HL-60 (cell line): ENCODE measurements at regions not wholly inside any gene's neighbourhood (a gene's known extent, or its start where the extent isn't known, plus 50 kb on each side); places are given as distances from the start of the nearest gene placed in this dataset.

Source experiments
- DNase-seq, 2 experiments: peaks; one replicate each; pipeline ENCODE4 v3.0.0-alpha.2; 2010 to 2020; ENCODE audit warnings: low read depth in 1 of 2, low spot score in 1 of 2
- H3K27ac ChIP-seq: fragments of 250-450 bp; sonication (Bioruptor Pico); replicated peaks from 2 replicates; pipeline ENCODE4 v1.5.1; 2020; ENCODE audit warnings: mild to moderate bottlenecking, moderate library complexity
- H3K27me3 ChIP-seq: fragments of 250-450 bp; sonication (Bioruptor Pico); 2 replicates; pipeline ENCODE4 v1.5.1; 2021; ENCODE audit warnings: mild to moderate bottlenecking, moderate library complexity; ENCODE audit not compliant: insufficient read depth, poor library complexity, severe bottlenecking
- H3K4me3 ChIP-seq: replicated peaks from 2 replicates; pipeline ENCODE4 v1.5.1; 2011; ENCODE audit warnings: mild to moderate bottlenecking, control low read depth, low read length; ENCODE audit not compliant: insufficient read depth
- CTCF ChIP-seq: IDR thresholded peaks from one replicate; pipeline ENCODE4 v1.5.1; 2011; ENCODE audit warnings: low read length, control low read depth, inconsistent platforms; ENCODE audit not compliant: insufficient read depth
- GABPA ChIP-seq: IDR thresholded peaks from 2 replicates; pipeline ENCODE4 v1.6.1; 2012; ENCODE audit warnings: low read depth
- POLR2AphosphoS5 ChIP-seq: IDR thresholded peaks from 2 replicates; pipeline ENCODE4 v1.6.1; 2012; ENCODE audit warnings: low read depth
- REST ChIP-seq: IDR thresholded peaks from 2 replicates; pipeline ENCODE4 v1.6.1; 2012; ENCODE audit warnings: low read depth; ENCODE audit not compliant: insufficient replicate concordance
- SPI1 ChIP-seq: IDR thresholded peaks from 2 replicates; pipeline ENCODE4 v1.6.1; 2012; ENCODE audit warnings: low read depth, mild to moderate bottlenecking, borderline replicate concordance

GRCh38 chr20:4305091-4305490, 56.0 kb upstream of the ADRA1D start:
- Histone ChIP-seq H3K27me3 (no peaks in the 10 kb centered on the region), H3K4me3 (no peak overlapping the region), H3K27ac (no peak overlapping the region)
- no peak for TF ChIP-seq REST
- TF ChIP-seq SPI1: no peak
- TF ChIP-seq CTCF: no peak
- no peak for TF ChIP-seq POLR2AphosphoS5
- DNase-seq: no peak

- DNase-seq: no peak
- Histone ChIP-seq H3K27ac (no peak overlapping the region), H3K4me3 (no peak overlapping the region), H3K27me3 (no peaks in the 10 kb centered on the region)
- TF ChIP-seq GABPA (no peak), POLR2AphosphoS5 (no peak), SPI1 (no peak), CTCF (no peak), REST (no peak)
These were observed 55.5 kb upstream of the ADRA1D start for GRCh38 chr20:4304601-4305000.

- DNase-seq: no peak
- no peak overlapping the region for H3K27ac ChIP-seq
These were observed 54.0 kb upstream of the ADRA1D start for GRCh38 chr20:4303136-4303535.

More at GRCh38 chr20:4303136-4303535, 54.0 kb upstream of the ADRA1D start:
- no peak for TF ChIP-seq CTCF
- TF ChIP-seq POLR2AphosphoS5: no peak
- TF ChIP-seq GABPA: no peak
- Histone ChIP-seq H3K4me3 (no peak overlapping the region), H3K27me3 (no peaks in the 10 kb centered on the region)
